Trophoblast cell (in vitro differentiated cells and primary cell): ENCODE measurements at regions not wholly inside any gene's neighbourhood (a gene's known extent, or its start where the extent isn't known, plus 50 kb on each side); places are given as distances from the start of the nearest gene placed in this dataset.

Experiments
- DNase-seq, 2 donors: peaks; one replicate each; pipeline ENCODE4 v3.0.0-alpha.2; 2016
- H2AFZ ChIP-seq: 2 replicates; pipeline ENCODE4 v1.6.1; 2013; ENCODE audit warnings: low read length, moderate library complexity, mild to moderate bottlenecking; ENCODE audit not compliant: insufficient read depth, poor library complexity
- H2AK5ac ChIP-seq: 2 replicates; pipeline ENCODE4 v1.6.1; 2013; ENCODE audit warnings: mild to moderate bottlenecking, low read length
- H2BK120ac ChIP-seq: 2 replicates; pipeline ENCODE4 v1.6.1; 2013; ENCODE audit warnings: low read length, mild to moderate bottlenecking, moderate library complexity; ENCODE audit not compliant: insufficient read depth, poor library complexity
- H2BK12ac ChIP-seq: 2 replicates; pipeline ENCODE4 v1.6.1; 2013; ENCODE audit warnings: mild to moderate bottlenecking, low read length, moderate library complexity
- H2BK5ac ChIP-seq: 2 replicates; pipeline ENCODE4 v1.6.1; 2013; ENCODE audit warnings: low read length, low read depth, moderate library complexity, mild to moderate bottlenecking; ENCODE audit not compliant: poor library complexity
- H3K14ac ChIP-seq: 2 replicates; pipeline ENCODE4 v1.6.1; 2013; ENCODE audit warnings: mild to moderate bottlenecking, low read length
- H3K18ac ChIP-seq: 2 replicates; pipeline ENCODE4 v1.6.1; 2013; ENCODE audit warnings: mild to moderate bottlenecking, low read length
- H3K23ac ChIP-seq: 2 replicates; pipeline ENCODE4 v1.6.1; 2013; ENCODE audit warnings: low read length
- H3K27ac ChIP-seq: 2 replicates; pipeline ENCODE4 v1.5.1; 2013; ENCODE audit warnings: low read depth, mild to moderate bottlenecking, inconsistent platforms, low read length, moderate library complexity
- H3K27me3 ChIP-seq: 2 replicates; pipeline ENCODE4 v1.6.1; 2013; ENCODE audit warnings: inconsistent platforms, mild to moderate bottlenecking, low read length, moderate library complexity; ENCODE audit not compliant: insufficient read depth
- H3K36me3 ChIP-seq, 2 experiments: 1 replicate in 1 of 2; 2 replicates in 1 of 2; pipeline ENCODE4 v1.6.1; 2013; ENCODE audit warnings: low read length in 2 of 2, mild to moderate bottlenecking in 2 of 2, moderate library complexity in 1 of 2; ENCODE audit not compliant: insufficient read depth in 2 of 2, control insufficient read depth in 1 of 2
- H3K4ac ChIP-seq: 2 replicates; pipeline ENCODE4 v1.6.1; 2013; ENCODE audit warnings: low read depth, mild to moderate bottlenecking, low read length, moderate library complexity
- H3K4me1 ChIP-seq, 2 experiments: 1 replicate in 1 of 2; 2 replicates in 1 of 2; pipeline ENCODE4 v1.6.1; 2013; ENCODE audit warnings: low read length in 2 of 2, mild to moderate bottlenecking in 2 of 2, moderate library complexity in 1 of 2; ENCODE audit not compliant: insufficient read depth in 2 of 2, control insufficient read depth in 1 of 2
- H3K4me2 ChIP-seq: 2 replicates; pipeline ENCODE4 v1.6.1; 2013; ENCODE audit warnings: inconsistent platforms, mild to moderate bottlenecking, low read length, moderate library complexity
- H3K4me3 ChIP-seq: 2 replicates; pipeline ENCODE4 v1.5.1; 2013; ENCODE audit warnings: mild to moderate bottlenecking, low read depth, low read length, inconsistent platforms
- H3K79me1 ChIP-seq: one replicate; pipeline ENCODE4 v1.6.1; 2013; ENCODE audit warnings: low read length
- H3K79me2 ChIP-seq: 2 replicates; pipeline ENCODE4 v1.6.1; 2013; ENCODE audit warnings: low read length, mild to moderate bottlenecking; ENCODE audit not compliant: control insufficient read depth, insufficient read depth, poor library complexity
- H3K9ac ChIP-seq: 2 replicates; pipeline ENCODE4 v1.6.1; 2013; ENCODE audit warnings: mild to moderate bottlenecking, low read length
- H3K9me3 ChIP-seq: 2 replicates; pipeline ENCODE4 v1.6.1; 2013; ENCODE audit warnings: low read depth, mild to moderate bottlenecking, control low read depth, inconsistent platforms, low read length; ENCODE audit not compliant: insufficient read depth
- H4K12ac ChIP-seq: 2 replicates; pipeline ENCODE4 v1.6.1; 2013; ENCODE audit warnings: low read depth, mild to moderate bottlenecking, low read length, moderate library complexity
- H4K8ac ChIP-seq: 2 replicates; pipeline ENCODE4 v1.6.1; 2013; ENCODE audit warnings: low read depth, mild to moderate bottlenecking, low read length, moderate library complexity
- H4K91ac ChIP-seq: one replicate; pipeline ENCODE4 v1.6.1; 2013; ENCODE audit warnings: low read depth, mild to moderate bottlenecking, low read length, moderate library complexity
- WGBS: extraction: QIAGEN DNeasy Blood & Tissue Kit; methylation state at CpG from one replicate; pipeline ENCODE4 v1.1.7; 2013; ENCODE audit warnings: missing lambda C conversion rate; ENCODE audit not compliant: insufficient read length, insufficient coverage; ENCODE audit errors: extremely low coverage; 5-methylcytosine and 5-hydroxymethylcytosine counted together

GRCh38 chr2:157995117-157995516 lies 106.6 kb upstream of the UPP2 start:
- H2AK5ac ChIP-seq: no peak overlapping the region
- DNase-seq: no peak
- no peak overlapping the region for H3K4me2 ChIP-seq
- no peak overlapping the region for H3K18ac ChIP-seq
- H3K9ac ChIP-seq: no peak overlapping the region
- no peaks in the 10 kb centered on the region for H3K9me3 ChIP-seq
- H3K79me1 ChIP-seq: no peaks in the 10 kb centered on the region
- H2BK120ac ChIP-seq: no peak overlapping the region
- no peak overlapping the region for H4K12ac ChIP-seq
- H3K79me2 ChIP-seq: no peaks in the 10 kb centered on the region
- no peaks in the 10 kb centered on the region for H3K36me3 ChIP-seq
- no peak overlapping the region for H3K23ac ChIP-seq
- no peak overlapping the region for H3K4me3 ChIP-seq
- no peak overlapping the region for H3K4ac ChIP-seq
- no peaks in the 10 kb centered on the region for H3K27me3 ChIP-seq
- no peak overlapping the region for H2BK12ac ChIP-seq
- no peak overlapping the region for H2BK5ac ChIP-seq
- H3K27ac ChIP-seq: no peak overlapping the region
- WGBS: no CpG with 5 or more reads among the region's 1 CpG
- no peak overlapping the region for H2AFZ ChIP-seq
- H3K14ac ChIP-seq: no peak overlapping the region
- H4K8ac ChIP-seq: no peak overlapping the region
- H3K4me1 ChIP-seq: no peaks in the 10 kb centered on the region
- no peak overlapping the region for H4K91ac ChIP-seq

- H2AFZ ChIP-seq: no peak overlapping the region
- H3K9me3 ChIP-seq: no peaks in the 10 kb centered on the region
- H3K4me1 ChIP-seq: no peaks in the 10 kb centered on the region
- no peak overlapping the region for H3K4ac ChIP-seq
- no peak overlapping the region for H4K91ac ChIP-seq
- no peak overlapping the region for H3K4me3 ChIP-seq
- H3K79me2 ChIP-seq: no peaks in the 10 kb centered on the region
- no peak overlapping the region for H2BK12ac ChIP-seq
- H3K36me3 ChIP-seq: no peaks in the 10 kb centered on the region
- no CpG with 5 or more reads among the region's 6 CpGs for WGBS
- no peak overlapping the region for H3K18ac ChIP-seq
- DNase-seq: no peak
- no peaks in the 10 kb centered on the region for H3K27me3 ChIP-seq
- no peak overlapping the region for H4K8ac ChIP-seq
- no peak overlapping the region for H4K12ac ChIP-seq
- no peak overlapping the region for H2AK5ac ChIP-seq
- no peak overlapping the region for H3K23ac ChIP-seq
- H3K4me2 ChIP-seq: no peak overlapping the region
- no peak overlapping the region for H3K27ac ChIP-seq
- H3K9ac ChIP-seq: no peak overlapping the region
- H2BK5ac ChIP-seq: no peak overlapping the region
- no peak overlapping the region for H3K14ac ChIP-seq
- H3K79me1 ChIP-seq: no peaks in the 10 kb centered on the region
- H2BK120ac ChIP-seq: no peak overlapping the region
These were observed 109.7 kb upstream of the UPP2 start for GRCh38 chr2:157991932-157992331.

- H3K27ac ChIP-seq: no peak overlapping the region
- no peak overlapping the region for H3K14ac ChIP-seq
- no peak overlapping the region for H4K12ac ChIP-seq
- no peak overlapping the region for H3K23ac ChIP-seq
- H3K36me3 ChIP-seq: no peaks in the 10 kb centered on the region
- no peak overlapping the region for H2BK5ac ChIP-seq
- no peak overlapping the region for H2BK120ac ChIP-seq
- H3K4ac ChIP-seq: no peak overlapping the region
- H4K91ac ChIP-seq: no peak overlapping the region
- no CpG with 5 or more reads among the region's 5 CpGs for WGBS
- no peak overlapping the region for H2BK12ac ChIP-seq
- H3K4me2 ChIP-seq: no peak overlapping the region
- H4K8ac ChIP-seq: no peak overlapping the region
- H2AK5ac ChIP-seq: no peak overlapping the region
- no peaks in the 10 kb centered on the region for H3K9me3 ChIP-seq
- DNase-seq: no peak
- no peaks in the 10 kb centered on the region for H3K79me2 ChIP-seq
- H2AFZ ChIP-seq: no peak overlapping the region
- no peaks in the 10 kb centered on the region for H3K4me1 ChIP-seq
- no peaks in the 10 kb centered on the region for H3K27me3 ChIP-seq
- no peaks in the 10 kb centered on the region for H3K79me1 ChIP-seq
- H3K4me3 ChIP-seq: no peak overlapping the region
- no peak overlapping the region for H3K18ac ChIP-seq
- no peak overlapping the region for H3K9ac ChIP-seq
These were observed 111.5 kb upstream of the UPP2 start for GRCh38 chr2:157990173-157990572.

GRCh38 chr2:157989227-157989626 lies 112.4 kb upstream of the UPP2 start:
- H3K23ac ChIP-seq: no peak overlapping the region
- no peak overlapping the region for H3K4me3 ChIP-seq
- no peak overlapping the region for H4K91ac ChIP-seq
- no peaks in the 10 kb centered on the region for H3K79me2 ChIP-seq
- no peak overlapping the region for H3K14ac ChIP-seq
- H2BK5ac ChIP-seq: no peak overlapping the region
- no peaks in the 10 kb centered on the region for H3K4me1 ChIP-seq
- no peaks in the 10 kb centered on the region for H3K9me3 ChIP-seq
- no peak overlapping the region for H3K4ac ChIP-seq
- no peak overlapping the region for H3K18ac ChIP-seq
- no peaks in the 10 kb centered on the region for H3K79me1 ChIP-seq
- H2AFZ ChIP-seq: no peak overlapping the region
- H3K27ac ChIP-seq: no peak overlapping the region
- H2BK120ac ChIP-seq: no peak overlapping the region
- H4K12ac ChIP-seq: no peak overlapping the region
- no peaks in the 10 kb centered on the region for H3K27me3 ChIP-seq
- no peak overlapping the region for H4K8ac ChIP-seq
- no peak overlapping the region for H3K9ac ChIP-seq
- no peak overlapping the region for H3K4me2 ChIP-seq
- H3K36me3 ChIP-seq: no peaks in the 10 kb centered on the region
- no peak for DNase-seq
- no CpG with 5 or more reads among the region's 5 CpGs for WGBS
- H2AK5ac ChIP-seq: no peak overlapping the region
- no peak overlapping the region for H2BK12ac ChIP-seq

- H3K4me3 ChIP-seq: no peak overlapping the region
- no peak overlapping the region for H2BK12ac ChIP-seq
- H2BK120ac ChIP-seq: no peak overlapping the region
- no peak overlapping the region for H3K9ac ChIP-seq
- no peak overlapping the region for H4K8ac ChIP-seq
- H3K79me1 ChIP-seq: no peaks in the 10 kb centered on the region
- H3K79me2 ChIP-seq: no peaks in the 10 kb centered on the region
- no peaks in the 10 kb centered on the region for H3K9me3 ChIP-seq
- H3K4ac ChIP-seq: no peak overlapping the region
- no peak overlapping the region for H3K23ac ChIP-seq
- no peak overlapping the region for H3K14ac ChIP-seq
- no peak overlapping the region for H2AFZ ChIP-seq
- H3K4me1 ChIP-seq: no peaks in the 10 kb centered on the region
- no peak overlapping the region for H4K91ac ChIP-seq
- H4K12ac ChIP-seq: no peak overlapping the region
- no peaks in the 10 kb centered on the region for H3K27me3 ChIP-seq
- H3K36me3 ChIP-seq: no peaks in the 10 kb centered on the region
- no peak overlapping the region for H2AK5ac ChIP-seq
- no peak overlapping the region for H2BK5ac ChIP-seq
- DNase-seq: no peak
- no peak overlapping the region for H3K18ac ChIP-seq
- H3K4me2 ChIP-seq: no peak overlapping the region
- no peak overlapping the region for H3K27ac ChIP-seq
These were observed 110.6 kb upstream of the ACVR1 start for GRCh38 chr2:157986761-157987160.
